GM19193 (cell line): ENCODE measurements at regions not wholly inside any gene's neighbourhood (a gene's known extent, or its start where the extent isn't known, plus 50 kb on each side); places are given as distances from the start of the nearest gene placed in this dataset.
A peak's percentile ranks its signal among the peaks of the same experiment; 100 is the strongest.

Experiments used
- POLR2A ChIP-seq: IDR thresholded peaks from 4 replicates; pipeline ENCODE4 v1.6.1; 2011; ENCODE audit not compliant: insufficient read depth, insufficient read length; ENCODE audit errors: extremely low read depth

DNA sequence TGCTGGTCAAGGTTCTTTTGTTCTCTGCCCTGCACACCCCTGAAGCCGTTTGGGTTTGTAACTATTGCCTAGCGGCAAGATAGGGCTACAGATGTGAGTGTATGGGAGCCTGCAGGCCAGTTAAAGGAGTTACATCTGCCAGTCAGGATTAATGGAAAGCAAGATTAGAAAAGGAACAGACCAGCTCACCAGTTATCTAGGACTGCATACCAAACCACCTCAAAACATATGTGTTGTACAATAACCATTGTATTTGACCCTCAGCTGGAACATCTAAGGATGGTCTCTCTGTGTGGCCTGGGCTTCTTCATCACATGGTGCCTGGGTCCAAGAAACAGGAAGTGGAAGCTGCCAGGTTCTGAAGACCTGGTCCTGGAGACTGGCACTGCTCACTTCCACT lies 52.5 kb upstream of the FBXO28 start:
- TF ChIP-seq POLR2A, result no peak

DNA sequence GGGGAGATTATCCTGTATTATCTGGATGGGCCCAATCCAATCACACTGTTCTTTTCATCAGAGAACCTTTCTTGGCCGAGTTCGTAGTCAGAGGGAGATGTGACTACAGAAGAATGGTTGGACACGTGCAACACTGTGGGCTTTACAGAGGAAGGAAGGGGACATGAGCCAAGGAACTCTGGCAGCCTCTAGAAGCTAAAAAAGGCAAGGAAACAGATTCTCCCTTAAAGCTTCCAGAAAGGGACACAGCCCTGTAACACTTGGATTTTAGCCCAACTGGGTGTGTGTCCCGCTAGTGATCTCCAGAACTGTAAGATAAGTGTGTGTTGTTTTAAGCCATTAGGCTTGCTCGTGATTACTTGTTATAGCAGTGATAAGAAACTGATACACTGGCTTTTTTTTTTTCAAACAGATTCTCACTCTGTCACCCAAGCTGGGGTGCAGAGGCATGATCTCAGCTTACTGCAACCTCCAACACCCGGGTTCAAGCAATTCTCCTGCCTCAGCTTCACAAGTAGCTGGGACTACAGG lies 53.9 kb upstream of the FBXO28 start:
- no peak for TF ChIP-seq POLR2A

DNA sequence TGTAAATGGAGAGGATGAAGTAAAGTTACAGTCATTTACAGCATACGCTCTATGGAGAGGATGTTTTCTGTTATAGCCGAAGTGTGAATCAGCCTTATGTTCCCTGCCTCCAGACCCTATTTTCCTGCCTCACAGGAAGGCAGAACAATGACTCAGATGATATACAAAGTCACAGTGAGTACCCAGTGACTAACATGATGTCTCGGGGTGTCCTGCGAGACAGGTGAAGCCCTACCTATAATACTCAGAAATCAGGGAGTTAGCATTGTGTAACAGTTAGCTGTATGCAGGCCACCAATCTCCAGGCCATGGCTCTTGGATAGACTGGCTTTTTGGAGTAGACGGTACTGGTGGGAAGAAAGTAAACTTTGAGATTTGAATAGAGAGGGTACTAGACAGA lies 55.6 kb upstream of the FBXO28 start:
- no peak for TF ChIP-seq POLR2A

DNA sequence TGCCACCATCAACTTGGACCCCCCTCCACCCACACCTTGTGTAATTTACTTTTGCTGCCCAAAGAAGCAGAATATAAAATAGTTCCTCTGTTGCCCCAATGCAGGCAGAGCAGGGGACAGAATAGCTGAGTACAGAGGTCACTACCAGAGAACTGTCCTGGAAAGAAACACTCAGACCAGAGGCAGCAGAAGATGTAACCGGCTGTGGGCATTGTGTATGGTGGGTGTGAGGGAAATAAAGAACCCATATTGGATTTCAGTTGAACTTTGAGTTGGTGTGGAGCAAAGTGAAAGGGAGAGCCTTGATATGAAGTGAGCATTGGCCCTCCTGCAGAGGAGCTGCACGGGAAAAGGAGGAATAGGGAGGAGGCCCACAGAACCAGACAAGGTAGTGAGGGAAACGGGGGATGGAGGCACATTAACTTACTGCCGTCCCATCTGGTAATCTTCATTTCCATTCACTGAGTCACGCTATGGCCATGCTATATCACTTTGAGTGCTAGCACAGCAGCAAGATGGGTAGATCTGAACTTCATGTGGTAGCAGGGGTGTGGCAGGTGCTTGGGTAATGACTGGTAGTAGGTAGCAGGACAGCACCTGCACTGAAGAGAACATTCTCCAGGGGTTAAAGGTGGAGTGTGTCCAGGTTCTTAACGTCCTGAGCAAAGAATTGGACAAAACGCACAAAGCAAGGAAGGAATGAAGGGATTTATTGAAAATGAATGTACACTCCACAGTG lies 56.3 kb upstream of the FBXO28 start:
- TF ChIP-seq POLR2A, result no peak

DNA sequence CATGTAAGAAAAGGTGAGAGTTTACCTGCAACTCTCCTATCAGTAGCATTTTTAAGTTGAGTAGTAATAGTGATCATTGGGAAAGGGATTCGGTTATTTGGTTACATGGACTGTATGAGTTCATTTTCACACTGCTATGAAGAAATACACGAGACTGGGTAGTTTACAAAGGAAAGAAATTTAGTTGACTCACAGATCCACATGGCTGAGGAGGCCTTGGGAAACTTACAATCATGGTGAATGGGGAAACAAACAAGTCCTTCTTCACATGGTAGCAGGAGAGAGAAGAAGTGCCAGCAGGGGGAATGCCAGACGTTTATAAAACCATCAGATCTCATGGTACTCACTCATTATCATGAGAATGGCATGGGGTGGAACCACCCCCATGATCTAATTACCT lies 59.3 kb upstream of the FBXO28 start:
- TF ChIP-seq POLR2A, result no peak

DNA sequence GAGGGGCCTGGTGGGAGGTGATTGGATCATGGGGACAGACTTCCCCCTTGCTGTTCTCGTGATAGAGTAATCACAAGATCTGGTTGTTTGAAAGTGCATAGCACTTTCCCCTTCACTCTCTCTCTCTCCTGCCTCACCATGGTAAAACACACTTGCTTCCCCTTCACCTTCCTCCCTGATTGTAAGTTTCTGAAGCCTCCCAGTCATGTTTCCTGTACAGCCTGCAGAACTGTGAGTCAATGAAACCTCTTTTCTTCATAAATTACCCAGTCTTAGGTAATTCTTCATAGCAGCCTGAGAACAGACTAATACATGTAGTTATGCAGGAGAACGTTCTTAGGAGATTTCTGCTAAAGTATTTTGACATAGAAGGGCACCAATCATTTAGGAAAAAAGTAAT lies 59.9 kb upstream of the FBXO28 start:
- TF ChIP-seq POLR2A, result no peak

DNA sequence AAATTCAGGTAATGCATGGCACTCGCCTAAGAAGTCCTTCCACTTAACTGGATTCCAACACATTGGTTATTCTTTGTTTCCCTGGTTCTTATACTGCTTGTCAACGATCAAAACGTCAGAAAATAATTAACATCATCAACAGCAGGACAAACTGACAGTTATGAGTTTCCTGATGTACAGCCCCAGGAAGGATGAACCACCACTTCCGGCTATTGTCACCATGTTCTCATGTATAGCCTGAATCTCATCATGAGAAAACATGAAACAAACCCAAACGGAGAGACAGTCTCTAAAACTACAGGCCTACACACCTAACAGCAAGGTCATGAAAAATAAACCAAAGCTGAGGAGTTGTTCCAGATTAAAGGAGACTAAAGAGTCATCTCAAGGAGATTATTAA lies 60.5 kb upstream of the FBXO28 start:
- no peak for TF ChIP-seq POLR2A

DNA sequence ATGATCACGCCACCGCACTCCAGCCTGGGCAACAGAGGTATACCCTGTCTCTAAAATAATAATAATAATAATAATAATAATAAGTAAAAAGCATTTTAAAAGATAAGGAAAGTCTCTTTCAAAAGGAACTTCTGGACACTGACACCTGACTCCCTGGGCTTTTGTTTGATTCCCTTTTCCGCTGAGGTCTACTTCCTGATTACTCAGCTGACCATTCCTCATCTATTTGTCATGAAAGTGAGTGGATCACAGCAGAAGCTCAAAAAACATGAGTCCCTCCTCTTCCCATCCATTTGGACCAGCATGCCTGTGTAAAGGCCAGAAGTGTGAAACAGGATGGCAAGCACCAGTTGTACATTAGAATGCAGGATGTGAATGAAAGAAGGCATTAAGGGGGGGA lies 61.1 kb upstream of the FBXO28 start:
- TF ChIP-seq POLR2A, result no peak

DNA sequence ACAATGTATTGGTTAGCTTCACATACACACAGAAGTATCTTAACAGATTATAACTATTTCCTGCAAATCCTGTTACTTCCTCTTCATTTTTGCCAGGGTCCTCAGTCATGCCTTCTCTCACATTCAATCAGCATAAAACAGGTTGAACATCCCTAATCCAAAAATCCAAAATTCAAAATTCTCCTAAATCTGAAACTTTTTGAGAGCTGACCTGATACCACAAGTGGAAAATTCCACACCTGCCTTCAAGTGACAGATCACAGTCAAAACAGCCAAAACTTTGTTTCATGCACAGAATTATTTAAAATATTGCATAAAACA lies 62.9 kb upstream of the FBXO28 start:
- TF ChIP-seq POLR2A, result no peak

DNA sequence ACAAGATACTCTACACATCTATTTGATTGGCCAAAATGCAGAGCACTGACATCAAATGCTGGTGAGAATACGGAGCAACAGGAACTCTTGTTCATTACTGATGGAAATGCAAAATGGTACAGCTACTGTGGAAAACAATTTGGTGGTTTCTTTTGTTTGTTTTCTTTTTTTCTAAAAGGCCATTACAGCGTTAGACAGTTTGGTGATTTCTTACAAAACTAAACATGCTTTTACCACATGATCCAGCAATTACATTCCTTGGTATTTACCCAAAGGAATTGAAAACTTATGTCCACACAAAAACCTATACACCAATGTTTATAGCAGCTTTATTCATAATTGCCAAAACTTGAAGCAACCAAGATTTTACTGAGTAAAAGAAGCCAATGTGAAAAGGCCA lies 66.4 kb upstream of the FBXO28 start:
- no peak for TF ChIP-seq POLR2A

DNA sequence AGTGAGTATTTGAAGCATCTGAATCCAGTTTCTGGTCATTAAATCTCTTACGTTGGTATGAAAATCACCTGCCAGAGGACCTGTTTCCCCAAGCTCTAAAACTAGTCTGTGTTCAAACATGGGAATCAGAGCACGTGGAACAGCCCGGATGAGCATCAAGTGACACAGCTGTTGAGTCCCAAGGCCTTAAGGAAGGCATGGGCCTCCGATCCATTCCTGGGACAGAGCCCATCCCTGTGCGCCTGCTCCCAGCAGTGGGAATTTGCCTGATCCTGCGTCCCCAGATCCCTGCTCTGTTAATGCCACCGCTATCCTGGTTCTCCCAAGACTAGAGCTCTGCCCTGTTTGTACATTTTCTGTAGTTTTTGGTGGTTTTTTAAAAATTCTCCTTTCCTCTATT lies 68.4 kb upstream of the FBXO28 start:
- no peak for TF ChIP-seq POLR2A

DNA sequence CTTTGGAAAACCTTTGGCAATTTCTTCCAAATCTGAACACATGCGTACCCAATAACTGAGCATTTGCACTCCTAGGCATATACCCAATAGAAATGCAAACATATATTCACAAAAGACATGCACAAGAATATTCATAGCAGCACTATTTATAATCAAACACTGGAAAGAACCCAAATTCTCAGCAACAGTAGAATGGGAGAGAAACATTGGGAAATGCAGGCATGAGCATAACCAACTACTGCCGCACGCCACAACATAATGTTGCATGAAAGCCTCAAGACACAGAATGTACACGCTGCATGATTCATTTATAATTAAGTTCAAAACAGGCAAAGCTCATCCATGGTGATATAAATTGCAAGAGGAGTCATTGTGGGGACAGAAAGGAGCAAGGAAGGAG lies 69.5 kb upstream of the FBXO28 start:
- no peak for TF ChIP-seq POLR2A

DNA sequence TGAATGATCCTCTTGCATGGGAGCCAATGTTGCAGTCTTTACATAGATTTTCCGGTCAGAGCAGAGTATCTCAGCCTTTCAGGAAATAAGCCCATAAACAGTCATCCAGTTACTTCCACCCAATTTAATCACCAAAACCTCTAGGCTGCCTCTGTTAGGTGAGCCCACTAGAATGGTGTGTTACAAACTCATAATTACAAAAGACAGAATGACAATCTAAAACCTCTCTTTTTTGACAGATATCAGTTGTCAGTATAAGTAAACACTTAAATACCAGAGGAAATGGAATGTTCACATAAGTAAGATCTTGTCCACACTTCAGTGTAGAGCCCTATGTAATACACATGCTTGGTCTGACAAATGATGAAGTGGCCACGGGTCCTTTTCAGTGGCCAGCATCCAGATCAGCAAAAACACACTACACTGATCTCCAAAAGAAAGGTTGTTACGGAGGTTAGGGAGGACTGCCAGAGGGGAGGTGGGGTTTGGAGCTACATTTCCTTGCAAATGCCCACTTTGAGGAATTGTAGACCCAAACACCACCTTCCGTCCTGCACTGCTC lies 71.3 kb upstream of the FBXO28 start:
- TF ChIP-seq POLR2A, result no peak

DNA sequence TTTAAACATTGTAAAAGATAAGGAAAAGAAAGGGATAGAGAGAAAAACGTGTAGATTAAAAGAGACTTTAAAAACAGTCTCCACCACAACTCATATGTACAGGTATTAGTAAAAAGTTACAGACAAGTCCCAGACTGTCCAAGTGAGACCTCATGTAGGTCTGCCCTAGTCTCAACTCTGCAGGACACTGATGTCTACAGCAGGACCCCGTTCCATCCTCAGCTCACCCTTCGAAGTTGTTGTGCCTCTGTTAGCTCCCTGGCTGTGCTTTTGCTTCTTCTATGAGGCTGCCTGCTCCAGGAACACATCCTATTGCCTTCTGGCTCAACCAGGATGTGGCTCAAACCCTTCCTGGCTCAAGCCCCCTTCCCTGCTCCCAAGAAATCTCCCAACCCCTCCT lies 72.9 kb upstream of the FBXO28 start:
- no peak for TF ChIP-seq POLR2A

DNA sequence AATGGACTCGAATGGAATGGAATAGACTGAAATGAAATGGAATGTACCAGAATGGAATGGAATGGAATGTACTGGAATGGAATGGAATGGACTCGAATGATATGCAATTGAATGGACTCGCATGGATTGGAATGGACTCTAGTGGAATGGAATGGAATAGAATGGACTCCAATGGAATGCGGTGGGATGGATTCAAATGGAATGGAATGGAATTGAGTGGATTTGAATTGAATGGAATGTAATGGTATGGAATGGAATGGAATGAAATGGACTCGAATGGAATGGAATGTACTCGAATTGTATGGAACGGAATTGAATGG lies 99.6 kb upstream of the FBXO28 start:
- TF ChIP-seq POLR2A, result no peak

DNA sequence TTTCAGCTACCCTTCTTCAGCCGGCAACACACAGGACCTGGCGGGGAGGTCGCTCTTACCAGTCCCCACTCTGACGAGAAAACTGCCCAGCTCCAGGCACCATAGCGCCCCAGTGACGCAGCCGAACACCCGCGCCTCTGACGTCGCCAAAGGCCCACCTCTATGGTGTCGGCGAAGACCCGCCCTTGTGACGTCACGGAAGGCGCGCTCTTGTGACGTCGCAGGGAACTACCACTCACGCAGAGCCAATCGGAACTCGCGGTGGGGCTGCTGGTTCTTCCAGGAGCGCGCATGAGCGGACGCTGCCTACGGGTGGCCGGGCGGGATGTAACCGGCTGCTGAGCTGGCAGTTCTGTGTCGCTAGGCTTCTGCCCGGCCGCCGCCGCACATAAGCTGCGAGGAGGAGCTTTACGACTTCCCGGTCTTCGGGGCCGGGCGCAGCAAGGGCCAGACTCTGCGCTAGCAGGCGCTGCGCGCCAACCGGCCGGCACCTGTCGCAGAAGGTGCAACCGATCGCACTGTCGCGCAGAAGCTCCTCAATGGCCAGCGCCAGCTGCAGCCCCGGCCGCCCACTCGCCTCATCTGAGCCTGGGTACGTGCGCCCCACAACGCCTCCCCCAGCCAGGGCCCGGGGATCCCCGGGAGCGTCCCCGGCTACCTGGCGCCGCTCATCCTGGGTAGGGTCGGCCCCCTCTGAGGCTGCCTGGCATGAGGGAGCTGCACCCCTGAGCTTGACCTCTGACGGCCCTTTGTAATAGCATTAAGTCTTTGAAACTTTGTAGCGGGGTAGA lies 121.3 kb upstream of the FBXO28 start:
- peak; percentile 46 for TF ChIP-seq POLR2A
